ENCODE measurements at regions not wholly inside any gene's neighbourhood (a gene's known extent, or its start where the extent isn't known, plus 50 kb on each side); places are given as distances from the start of the nearest gene placed in this dataset.

GRCh38 chr18:70808481-70809056 is 519.7 kb downstream of the SOCS6 start:
- no peaks in the 10 kb centered on the region for H4K20me1 ChIP-seq (ENCODE audit: insufficient read depth)
- no TSS peak for BruUV-seq (replicated peaks)
- no peaks in the 10 kb centered on the region for H3K9me2 ChIP-seq (ENCODE audit: insufficient read depth)
- RAD21 ChIA-PET (ENCODE audit: low non-redundant PET in 1 of 2, low total read pairs in 2 of 2, uncharacterized antibody in 2 of 2, unreplicated experiment in 2 of 2) = no interaction called here
- no peak overlapping the region for H3K4me3 ChIP-seq (replicated peaks in 1 of 2; ENCODE audit: low read depth in 1 of 2, low read length in 2 of 2)
- H3K4me2 ChIP-seq (ENCODE audit: low read length) = no peak overlapping the region
- POLR2A ChIA-PET = no interaction called here
- no peaks in the 10 kb centered on the region for H3K4me1 ChIP-seq (ENCODE audit: control insufficient read depth in 1 of 2, insufficient read depth in 2 of 2, low read length in 2 of 2)
- H3K9ac ChIP-seq (ENCODE audit: low read length) = no peak overlapping the region
- TF ChIP-seq RAD21 (IDR thresholded peaks at IDR 0.05; ENCODE audit: low read depth) (no peak), CBX3 (IDR thresholded peaks at IDR 0.05; ENCODE audit: low read depth) (no peak), SRF (IDR thresholded peaks at IDR 0.05; ENCODE audit: low read depth) (no peak), SP1 (IDR thresholded peaks at IDR 0.05; ENCODE audit: low read depth) (no peak), EGR1 (IDR thresholded peaks at IDR 0.05; ENCODE audit: low read depth) (no peak), ELF1 (IDR thresholded peaks at IDR 0.05; ENCODE audit: borderline replicate concordance, low read depth) (no peak), SIN3A (IDR thresholded peaks at IDR 0.05; ENCODE audit: low read depth) (no peak)
- H3K9me3 ChIP-seq (ENCODE audit: control insufficient read depth in 1 of 2, insufficient read depth in 1 of 2, low read depth in 1 of 2, low read length in 2 of 2) = peaks cover 0 to 5% of the 10 kb centered on the region in 2 experiments; a peak in 1 of 4 replicates
- ATAC-seq = no peak
- DNase-seq (ENCODE audit: low read depth, low spot score) = no peak
- H3K79me2 ChIP-seq (ENCODE audit: insufficient read depth, low read length) = no peaks in the 10 kb centered on the region
- H3K27ac ChIP-seq (ENCODE audit: low read depth, low read length) = no peak overlapping the region
- intact Hi-C loops (cut with micrococcal nuclease) = no loop called here
- CTCF ChIA-PET = no interaction called here
- H3K36me3 ChIP-seq (ENCODE audit: control insufficient read depth in 1 of 2, insufficient read depth in 2 of 2, low read length in 2 of 2) = no peaks in the 10 kb centered on the region
- H2AFZ ChIP-seq (ENCODE audit: low read depth, low read length, poor library complexity, severe bottlenecking) = no peak overlapping the region
- no peaks in the 10 kb centered on the region for H3K27me3 ChIP-seq (ENCODE audit: insufficient read depth, low read length)

GRCh38 chr18:70781860-70782453 is 493.1 kb downstream of the SOCS6 start:
- CTCF ChIA-PET = interaction anchor here (0.7 to 1.4 kb wide), 2 partner anchors 10 to 21 kb away, joined by 3 to 7 read pairs; no protein-coding TSS in a partner anchor
- RAD21 ChIA-PET (ENCODE audit: low non-redundant PET in 1 of 2, low total read pairs in 2 of 2, uncharacterized antibody in 2 of 2, unreplicated experiment in 2 of 2) = no interaction called here

More at GRCh38 chr18:70781860-70782453, 493.1 kb downstream of the SOCS6 start:
- POLR2A ChIA-PET = no interaction called here
- Histone ChIP-seq H3K79me2 (ENCODE audit: insufficient read depth, low read length) (no peaks in the 10 kb centered on the region), H3K9me2 (ENCODE audit: insufficient read depth) (no peaks in the 10 kb centered on the region), H3K36me3 (ENCODE audit: control insufficient read depth in 1 of 2, insufficient read depth in 2 of 2, low read length in 2 of 2) (no peaks in the 10 kb centered on the region), H3K9ac (ENCODE audit: low read length) (no peak overlapping the region), H3K9me3 (ENCODE audit: control insufficient read depth in 1 of 2, insufficient read depth in 1 of 2, low read depth in 1 of 2, low read length in 2 of 2) (no peaks in the 10 kb centered on the region; a peak in 1 of 4 replicates), H3K27me3 (ENCODE audit: insufficient read depth, low read length) (no peaks in the 10 kb centered on the region), H3K4me3 (replicated peaks in 1 of 2; ENCODE audit: low read depth in 1 of 2, low read length in 2 of 2) (no peak overlapping the region), H4K20me1 (ENCODE audit: insufficient read depth) (no peaks in the 10 kb centered on the region), H2AFZ (ENCODE audit: low read depth, low read length, poor library complexity, severe bottlenecking) (no peak overlapping the region), H3K4me1 (ENCODE audit: control insufficient read depth in 1 of 2, insufficient read depth in 2 of 2, low read length in 2 of 2) (no peaks in the 10 kb centered on the region), H3K4me2 (ENCODE audit: low read length) (no peak overlapping the region), H3K27ac (ENCODE audit: low read depth, low read length) (no peak overlapping the region)
- intact Hi-C loops (cut with micrococcal nuclease) = loop anchor here (5.0 kb wide), 1 partner anchor 1890 kb away; no protein-coding TSS in a partner anchor
- peak; percentile 15 for DNase-seq (ENCODE audit: low read depth, low spot score)
- ATAC-seq = peak; percentile 83
- BruUV-seq (replicated peaks) = no TSS peak
- TF ChIP-seq CTCF (IDR thresholded peaks at IDR 0.05 in 2 of 3, conservative IDR thresholded peaks at IDR 0.05 in 1 of 3; ENCODE audit: borderline replicate concordance in 1 of 3, insufficient read depth in 1 of 3, low read depth in 2 of 3, low read length in 2 of 3) = peak in 2 of 3 experiments; percentile 64 to 73; a peak in 4 of 6 replicates
- peak; percentile 56 for TF ChIP-seq RAD21 (IDR thresholded peaks at IDR 0.05; ENCODE audit: low read depth)
- no peak for TF ChIP-seq ZBTB33 (IDR thresholded peaks at IDR 0.05; ENCODE audit: extremely low read depth, insufficient replicate concordance, low read length)

Measured in HCT116 (cell line).